A549 (cell line): ENCODE measurements at regions not wholly inside any gene's neighbourhood (a gene's known extent, or its start where the extent isn't known, plus 50 kb on each side); places are given as distances from the start of the nearest gene placed in this dataset.

ENCODE experiments used
- ATAC-seq, 2 experiments: fragments of 200-7000 bp in 1 of 2; fragments of >200 bp in 1 of 2; cut with Nextera tagmentation in 1 of 2; cut with Tn5 transposase in 1 of 2; 3 replicates each; pipeline versions ENCODE4 v1.8.0 to v1.9.1; 2018 to 2020; ENCODE audit warnings: mild to moderate bottlenecking in 1 of 2, moderate library complexity in 1 of 2
- CTCF ChIA-PET: fragments of 300-600 bp; sonication (Branson Sonifier 250); formaldehyde crosslinking; extraction: SDS; loops from one replicate; lab custom pipeline; 2021; ENCODE audit warnings: antibody characterized with exemption, inconsistent platforms; lab: Yijun Ruan, JAX
- POLR2A ChIA-PET: fragments of 350-600 bp; formaldehyde crosslinking; extraction: SDS; loops from one replicate; lab custom pipeline; 2021; ENCODE audit warnings: antibody characterized with exemption, inconsistent platforms; lab: Yijun Ruan, JAX
- DNase-seq, 2 experiments: peaks; one replicate each; pipeline versions ENCODE4 v3.0.0 to v3.0.0-alpha.2; 2011 to 2016; ENCODE audit warnings: low read depth in 1 of 2, low spot score in 1 of 2
- FAIRE-seq: peaks from 2 replicates; lab custom pipeline; 2011; peaks lifted over from hg19 to GRCh38; lab: Jason Lieb, UNC
- H3K27ac ChIP-seq, 2 experiments: fragments of >200 bp; sonication (Bioruptor Twin); formaldehyde crosslinking; 3 replicates each; pipeline ENCODE4 v1.5.1; 2016 to 2017
- H3K4me1 ChIP-seq: fragments of >200 bp; sonication (Bioruptor Twin); formaldehyde crosslinking; 3 replicates; pipeline ENCODE4 v1.6.1; 2016
- H3K4me2 ChIP-seq: fragments of >200 bp; sonication (Bioruptor Twin); formaldehyde crosslinking; 3 replicates; pipeline ENCODE4 v1.6.1; 2016
- H3K4me3 ChIP-seq: fragments of >200 bp; sonication (Bioruptor Twin); formaldehyde crosslinking; 3 replicates; pipeline ENCODE4 v1.5.1; 2016
- H3K9me3 ChIP-seq: fragments of >200 bp; sonication (Bioruptor Twin); formaldehyde crosslinking; 3 replicates; pipeline ENCODE4 v1.6.1; 2016
- ATOH8 ChIP-seq: fragments of 250-450 bp; sonication (Bioruptor Pico); IDR thresholded peaks from 2 replicates; pipeline ENCODE4 v1.5.0; 2020; ENCODE audit warnings: low read depth, mild to moderate bottlenecking, moderate library complexity
- CHD4 ChIP-seq: fragments of 200-600 bp; sonication (generic); IDR thresholded peaks from 2 replicates; pipeline ENCODE4 v1.6.1; 2016; ENCODE audit warnings: antibody characterized with exemption, mild to moderate bottlenecking, borderline replicate concordance
- CTCF ChIP-seq: fragments of >200 bp; sonication (Bioruptor Twin); formaldehyde crosslinking; IDR thresholded peaks from 3 replicates; pipeline ENCODE4 v1.5.1; 2016
- EHMT2 ChIP-seq: fragments of 200-600 bp; sonication (generic); IDR thresholded peaks from 2 replicates; pipeline ENCODE4 v1.6.1; 2016; ENCODE audit warnings: antibody characterized with exemption, low read depth, mild to moderate bottlenecking, moderate library complexity
- FOSB ChIP-seq: fragments of 250-450 bp; sonication (Bioruptor Pico); IDR thresholded peaks from 2 replicates; pipeline ENCODE4 v1.5.0; 2020; ENCODE audit warnings: mild to moderate bottlenecking, moderate library complexity
- GATA3 ChIP-seq: IDR thresholded peaks from 2 replicates; pipeline ENCODE4 v1.6.1; 2012; ENCODE audit warnings: borderline replicate concordance
- HDAC2 ChIP-seq: fragments of 200-600 bp; sonication (generic); IDR thresholded peaks from 2 replicates; pipeline ENCODE4 v1.6.1; 2016
- HES2 ChIP-seq: fragments of >200 bp; sonication (Bioruptor Twin); formaldehyde crosslinking; IDR thresholded peaks from 2 replicates; pipeline ENCODE4 v1.6.1; 2016
- HEYL ChIP-seq: fragments of 250-450 bp; sonication (Bioruptor Pico); IDR thresholded peaks from 2 replicates; pipeline ENCODE4 v1.8.0; 2021; ENCODE audit warnings: mild to moderate bottlenecking, moderate library complexity
- HOXB13 ChIP-seq: fragments of 250-450 bp; sonication (Bioruptor Pico); IDR thresholded peaks from 2 replicates; pipeline ENCODE4 v1.5.0; 2020; ENCODE audit warnings: low read depth, mild to moderate bottlenecking, moderate library complexity
- JUNB ChIP-seq: fragments of >200 bp; sonication (Bioruptor Twin); formaldehyde crosslinking; IDR thresholded peaks from 2 replicates; pipeline ENCODE4 v1.6.1; 2016
- KDM5A ChIP-seq: fragments of 200-600 bp; sonication (generic); IDR thresholded peaks from 2 replicates; pipeline ENCODE4 v1.6.1; 2016; ENCODE audit warnings: antibody characterized with exemption, mild to moderate bottlenecking
- NFE2L2 ChIP-seq: fragments of 150-350 bp; conservative IDR thresholded peaks from 2 replicates; pipeline ENCODE4 v1.6.1; 2014; ENCODE audit warnings: low read length
- NPAS2 ChIP-seq: fragments of 250-450 bp; sonication (Bioruptor Pico); IDR thresholded peaks from 2 replicates; pipeline ENCODE4 v1.8.0; 2022; ENCODE audit warnings: mild to moderate bottlenecking, moderate library complexity, borderline replicate concordance
- NR3C1 ChIP-seq: fragments of >200 bp; sonication (Bioruptor Twin); formaldehyde crosslinking; IDR thresholded peaks from 3 replicates; pipeline ENCODE4 v1.6.1; 2017
- POLR2A ChIP-seq: IDR thresholded peaks from 2 replicates; pipeline ENCODE4 v1.6.1; 2012; ENCODE audit warnings: mild to moderate bottlenecking, low read length
- POLR2AphosphoS2 ChIP-seq: conservative IDR thresholded peaks from 2 replicates; pipeline ENCODE4 v1.6.1; 2012; ENCODE audit warnings: low read length, improper control_type of control experiment, inconsistent platforms
- RARB ChIP-seq: fragments of 250-450 bp; sonication (Bioruptor Pico); IDR thresholded peaks from 2 replicates; pipeline ENCODE4 v1.8.0; 2021; ENCODE audit warnings: mild to moderate bottlenecking, moderate library complexity
- REST ChIP-seq: fragments of 200-600 bp; sonication (generic); IDR thresholded peaks from 2 replicates; pipeline ENCODE4 v1.6.1; 2016; ENCODE audit warnings: antibody characterized with exemption, mild to moderate bottlenecking, moderate library complexity
- TP53 ChIP-seq: fragments of 250-450 bp; sonication (Bioruptor Pico); IDR thresholded peaks from 2 replicates; pipeline ENCODE4 v1.5.0; 2021; ENCODE audit warnings: mild to moderate bottlenecking, moderate library complexity
- USF2 ChIP-seq: fragments of 450-650 bp; IDR thresholded peaks from 2 replicates; pipeline ENCODE4 v1.6.1; 2014; ENCODE audit warnings: antibody characterized with exemption
- WGBS: methylation state at CpG from one replicate; pipeline ENCODE4 v1.1.6; 2017; ENCODE audit errors: missing lambda C conversion rate; 5-methylcytosine and 5-hydroxymethylcytosine counted together

- FAIRE-seq (no peak), DNase-seq (no peak), ATAC-seq (no peak)
- H3K4me2 ChIP-seq, result no peak overlapping the region
- no peaks in the 10 kb centered on the region for H3K4me1 ChIP-seq
- TF ChIP-seq ATOH8 (CRISPR knock-in tag), result no peak
- no peak for TF ChIP-seq HDAC2
- TF ChIP-seq CTCF, result no peak
- TF ChIP-seq HES2, result no peak
- TF ChIP-seq HEYL (CRISPR knock-in tag), result no peak
- TF ChIP-seq FOSB, result no peak
- no peak for TF ChIP-seq POLR2AphosphoS2
- TF ChIP-seq USF2, result no peak
- no peak for TF ChIP-seq KDM5A
- no peak for TF ChIP-seq TP53 (CRISPR knock-in tag)
- no peak for TF ChIP-seq HOXB13 (CRISPR knock-in tag)
- TF ChIP-seq GATA3, result no peak
- no peak for TF ChIP-seq JUNB
- no peak for TF ChIP-seq NFE2L2
- no peak for TF ChIP-seq RARB (CRISPR knock-in tag)
- no peak for TF ChIP-seq REST
- no peak for TF ChIP-seq EHMT2
- TF ChIP-seq POLR2A, result no peak
- TF ChIP-seq NPAS2, result no peak
- 75% methylated on average over 5 of the region's 5 CpGs for WGBS
- CTCF ChIA-PET, result interaction anchor here (1.1 to 3.9 kb wide), 5 partner anchors 9 to 550 kb away, joined by 3 to 15 read pairs (median 4); no protein-coding TSS in a partner anchor
- POLR2A ChIA-PET, result no interaction called here
- H3K27ac ChIP-seq, result no peak overlapping the region
- H3K9me3 ChIP-seq, result no peaks in the 10 kb centered on the region
- no peak overlapping the region for H3K4me3 ChIP-seq
Observed at GRCh38 chr12:105587237-105587636, 256.7 kb downstream of the C12orf75 start.

- Histone ChIP-seq H3K4me1 (no peaks in the 10 kb centered on the region), H3K27ac (no peak overlapping the region), H3K4me3 (no peak overlapping the region), H3K4me2 (no peak overlapping the region), H3K9me3 (no peaks in the 10 kb centered on the region)
- CTCF ChIA-PET, result interaction anchor here (1.1 to 1.5 kb wide), 3 partner anchors 10 to 21 kb away, joined by 3 to 5 read pairs (median 3); no protein-coding TSS in a partner anchor
- ATAC-seq, result no peak
- FAIRE-seq, result no peak
- TF ChIP-seq NR3C1 (no peak), CHD4 (no peak)
- POLR2A ChIA-PET, result no interaction called here
- 68% methylated on average over 4 of the region's 4 CpGs for WGBS
- DNase-seq, result no peak
Observed at GRCh38 chr12:105588106-105588505, 257.6 kb downstream of the C12orf75 start.
